HG02840 (cell line): ENCODE measurements at regions not wholly inside any gene's neighbourhood (a gene's known extent, or its start where the extent isn't known, plus 50 kb on each side); places are given as distances from the start of the nearest gene placed in this dataset.
"Not testable (repeated sequence)": the region's sequence is repeated elsewhere in the genome, so short reads cannot be mapped to it uniquely, and the experiment has no call there.

Experiments used
- ATAC-seq: cut with Tn5 transposase; IDR thresholded peaks from one replicate; pipeline ENCODE4 v1.9.1; 2021; ENCODE audit warnings: mild to moderate bottlenecking, moderate library complexity, moderate number of reproducible peaks; ENCODE audit not compliant: unreplicated experiment, low FRiP score

DNA sequence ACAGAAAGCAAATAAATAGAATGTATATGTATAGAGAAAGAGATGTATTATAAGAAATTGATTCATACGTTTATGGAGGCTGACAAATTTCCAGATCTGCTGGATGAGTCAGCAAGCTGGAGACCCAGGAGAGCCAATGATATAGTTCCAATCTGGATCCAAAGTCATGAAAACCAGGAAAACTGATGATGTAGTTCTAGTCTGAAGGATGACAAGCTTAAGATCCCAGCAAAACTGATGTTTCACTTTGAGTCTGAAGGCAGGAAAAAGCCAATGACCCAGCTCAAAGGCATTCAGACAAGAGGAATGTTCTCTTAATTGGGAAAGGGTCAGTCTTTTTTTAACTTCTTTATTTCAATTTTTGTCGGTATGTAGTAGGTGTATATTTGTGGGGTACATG, 102.6 kb downstream of the LHFPL1 start:
- ATAC-seq, result no peak

DNA sequence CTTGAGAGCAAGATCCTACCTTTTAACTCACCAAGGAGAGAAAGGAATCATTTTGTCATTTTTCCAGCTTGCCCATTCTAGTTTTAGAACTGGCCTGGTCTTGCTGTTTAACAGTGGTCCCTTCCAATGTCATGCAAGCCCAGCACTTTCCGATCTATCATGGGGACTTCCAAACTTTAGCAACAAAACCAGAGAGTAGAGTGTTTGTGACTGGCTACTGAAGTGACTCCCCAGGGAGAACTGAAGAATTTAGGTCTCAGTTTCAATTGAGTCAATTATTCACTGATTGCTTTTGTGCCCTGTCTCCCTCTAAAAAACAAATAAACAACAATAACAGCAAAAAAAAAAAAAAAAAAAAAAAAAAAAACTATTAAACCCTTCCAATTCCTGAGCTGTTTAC, 108.3 kb downstream of the LHFPL1 start:
- ATAC-seq, result peak; percentile 62

DNA sequence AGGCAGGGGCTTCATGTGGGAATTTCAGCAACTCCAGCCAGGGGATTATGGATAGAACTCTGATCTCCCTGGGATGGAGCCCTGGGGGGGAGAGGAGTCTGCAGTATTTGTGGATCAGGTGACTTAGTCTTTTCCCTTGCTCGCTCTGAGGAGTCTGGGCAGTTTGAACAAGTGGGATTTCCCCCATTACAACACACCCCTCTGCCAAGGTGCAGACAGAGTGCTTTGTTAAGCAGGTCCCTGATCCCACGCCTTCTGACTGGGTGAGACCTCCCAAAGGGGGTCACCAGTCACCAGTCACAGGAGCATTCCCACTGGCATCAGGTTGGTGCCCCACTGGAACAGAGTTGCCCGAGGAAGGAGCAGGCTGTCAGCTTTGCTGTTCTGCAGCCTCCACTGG, 123.9 kb downstream of the LHFPL1 start:
- no peak for ATAC-seq

DNA sequence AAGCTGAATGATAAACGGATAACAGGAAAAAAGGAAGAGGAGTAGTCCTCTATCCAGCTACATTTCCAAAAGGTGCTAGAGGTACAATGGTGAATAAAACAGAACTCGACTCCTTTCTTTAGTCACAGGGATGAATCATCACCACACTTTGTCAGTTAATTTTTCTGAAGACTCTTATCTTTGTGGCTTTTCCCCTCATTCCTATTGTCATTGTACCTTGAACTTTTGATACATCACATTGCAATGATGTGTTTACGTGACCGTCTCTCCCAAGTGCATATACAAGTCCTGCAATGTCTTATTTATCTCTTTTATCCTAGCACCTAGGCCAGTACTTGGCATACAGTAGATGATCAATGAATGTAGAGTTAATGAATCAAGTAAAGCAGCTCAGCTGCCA, 134.7 kb downstream of the LHFPL1 start:
- ATAC-seq, result no peak

DNA sequence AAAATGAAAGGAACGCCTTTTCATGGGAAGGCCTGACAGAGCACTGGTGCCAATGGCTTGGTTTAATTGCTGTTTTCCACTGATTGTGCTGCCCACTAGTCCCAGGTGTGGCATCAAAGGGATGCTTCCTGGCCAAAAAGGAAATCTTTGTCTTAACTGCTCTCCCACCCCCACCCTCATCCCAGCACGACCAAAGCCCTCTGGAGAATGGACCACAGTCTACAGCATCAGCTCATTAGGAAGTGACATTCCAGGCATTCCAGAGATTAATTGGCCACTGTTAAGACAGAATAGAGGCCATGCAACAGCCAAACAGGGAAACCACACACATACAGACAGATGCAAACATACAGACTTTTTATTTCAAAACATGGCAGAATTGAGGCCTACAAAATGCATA, 143.2 kb downstream of the LHFPL1 start:
- no peak for ATAC-seq

DNA sequence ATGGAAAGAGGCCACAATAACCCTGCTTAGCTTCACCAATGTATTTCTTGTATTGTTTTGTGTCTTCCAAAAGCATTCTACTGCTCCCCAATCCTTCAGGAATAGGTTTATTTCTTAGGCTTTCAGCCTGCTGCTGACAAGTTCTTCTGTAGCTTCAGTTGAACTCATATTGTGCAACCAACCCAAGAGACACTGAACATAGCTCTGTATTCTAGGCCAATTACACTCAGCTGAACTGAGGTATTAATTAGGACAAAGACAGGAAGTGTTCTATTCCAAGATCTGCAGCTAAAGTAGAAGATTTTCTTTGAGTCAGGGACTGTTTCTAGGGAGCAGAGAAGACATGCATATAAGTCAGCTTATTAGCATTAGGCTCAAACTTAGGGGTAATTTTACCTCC, 151.8 kb downstream of the LHFPL1 start:
- ATAC-seq, result no peak

DNA sequence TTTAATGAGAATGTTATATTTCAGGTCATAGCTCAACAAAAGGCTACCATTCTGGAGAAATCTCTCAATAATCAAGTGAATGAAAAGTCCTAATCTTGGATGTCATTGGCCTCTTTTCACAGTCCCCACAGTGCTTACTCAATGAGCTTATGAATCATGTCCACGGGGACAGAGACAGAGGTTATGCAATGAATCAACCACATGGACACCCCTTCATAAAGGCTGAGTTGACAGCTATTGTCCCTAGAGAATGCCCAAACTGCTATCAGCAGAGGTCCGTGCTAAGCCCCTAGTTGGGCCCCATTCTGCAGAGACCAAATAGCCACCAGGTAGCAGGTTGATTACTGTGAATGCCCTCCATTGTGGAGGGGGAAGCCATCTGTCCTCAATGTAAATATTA, 158.1 kb downstream of the LHFPL1 start:
- ATAC-seq, result no peak

DNA sequence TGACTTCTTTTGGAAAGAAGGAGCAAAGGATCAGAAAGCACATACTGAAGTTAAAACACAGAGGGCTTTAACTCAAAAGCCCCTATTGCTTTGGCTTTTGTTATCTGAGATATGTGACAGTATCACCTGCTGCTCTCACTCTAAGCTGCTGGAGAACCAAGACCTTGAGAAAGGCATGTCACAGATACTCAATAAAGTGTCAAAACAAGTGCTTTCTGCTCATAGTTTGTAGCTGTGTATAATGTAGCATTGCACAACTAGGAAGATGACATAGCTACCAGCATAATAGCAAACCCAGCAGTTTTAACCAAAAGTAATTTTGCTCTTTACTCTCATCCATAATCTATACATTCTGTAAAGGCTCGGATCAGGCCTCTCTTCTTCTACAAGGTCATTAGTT, 159.6 kb downstream of the LHFPL1 start:
- no peak for ATAC-seq

DNA sequence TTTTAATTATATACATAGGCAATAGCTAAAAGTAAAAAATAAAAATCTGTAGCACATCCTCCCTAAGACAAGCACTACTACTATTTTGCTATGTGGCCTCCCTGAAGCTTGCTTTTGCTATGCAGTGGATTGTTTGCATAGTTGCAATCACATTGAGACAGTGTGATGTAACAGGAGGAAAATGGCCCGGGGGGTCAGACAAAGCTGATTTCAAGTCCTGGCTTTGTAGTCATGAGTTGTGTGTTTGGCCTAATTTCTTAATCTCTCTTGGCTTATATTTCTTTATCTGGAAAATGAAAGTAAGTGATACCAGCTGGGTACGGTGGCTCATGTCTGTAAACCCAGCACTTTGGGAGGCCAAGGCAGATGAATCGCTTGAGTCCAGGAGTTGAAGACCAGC, 166.6 kb downstream of the LHFPL1 start:
- ATAC-seq, result no peak

DNA sequence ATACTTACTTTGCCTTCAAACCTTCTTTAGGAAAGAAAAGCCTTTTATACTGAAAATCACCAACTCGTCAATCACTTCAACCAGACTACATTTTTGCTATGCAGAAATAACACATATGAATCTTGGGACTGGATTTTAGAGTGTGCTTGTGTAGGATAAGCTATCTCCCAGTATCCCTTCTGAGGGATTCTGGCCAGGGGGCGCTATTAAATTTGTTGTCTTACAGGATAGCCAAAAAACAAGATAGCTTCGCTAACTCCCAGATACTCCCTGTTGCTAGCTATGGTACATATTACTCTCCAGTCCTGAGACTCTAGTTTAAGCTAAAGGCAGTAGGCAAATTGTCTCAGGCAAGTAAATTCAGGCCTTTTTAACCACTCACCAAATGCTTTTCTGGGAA, 167.2 kb downstream of the LHFPL1 start:
- no peak for ATAC-seq

DNA sequence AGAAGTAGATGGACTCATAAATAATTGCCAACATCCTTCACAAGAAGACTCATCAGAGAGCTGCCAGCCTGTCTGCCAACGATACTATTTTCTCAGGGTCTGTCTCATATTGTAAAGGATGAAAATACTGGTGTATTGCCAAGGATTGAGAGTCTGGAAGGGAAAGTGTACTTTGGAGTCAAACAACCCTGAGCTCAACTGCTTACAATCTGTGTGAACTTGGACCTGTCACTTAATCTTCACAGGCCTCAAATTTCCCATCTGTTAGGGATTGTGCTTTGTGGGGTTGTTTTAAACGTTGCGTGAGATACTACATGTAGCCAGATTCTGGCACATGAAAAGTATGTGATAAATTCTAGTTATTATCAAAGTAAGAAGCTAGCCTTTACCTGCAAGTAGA, 169.1 kb downstream of the LHFPL1 start:
- no peak for ATAC-seq

DNA sequence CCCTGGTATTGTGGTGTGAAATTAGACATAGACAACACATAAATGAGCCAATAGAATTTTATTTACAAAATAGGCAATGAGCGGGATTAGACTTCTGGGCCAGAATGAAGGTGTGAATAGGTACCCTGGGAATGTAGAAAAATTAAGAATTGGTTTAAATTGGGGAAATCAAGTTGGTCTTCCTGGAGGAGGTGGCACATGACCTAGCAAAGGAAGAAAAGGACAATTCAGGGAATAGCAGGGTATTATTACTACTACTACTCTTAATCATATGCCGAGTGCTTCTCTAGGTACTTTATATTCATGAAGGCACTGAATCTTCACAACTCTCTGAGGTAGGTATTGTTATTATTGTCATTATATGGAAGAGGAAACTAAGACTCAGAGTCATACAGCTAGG, 202.1 kb downstream of the LHFPL1 start:
- no peak for ATAC-seq

DNA sequence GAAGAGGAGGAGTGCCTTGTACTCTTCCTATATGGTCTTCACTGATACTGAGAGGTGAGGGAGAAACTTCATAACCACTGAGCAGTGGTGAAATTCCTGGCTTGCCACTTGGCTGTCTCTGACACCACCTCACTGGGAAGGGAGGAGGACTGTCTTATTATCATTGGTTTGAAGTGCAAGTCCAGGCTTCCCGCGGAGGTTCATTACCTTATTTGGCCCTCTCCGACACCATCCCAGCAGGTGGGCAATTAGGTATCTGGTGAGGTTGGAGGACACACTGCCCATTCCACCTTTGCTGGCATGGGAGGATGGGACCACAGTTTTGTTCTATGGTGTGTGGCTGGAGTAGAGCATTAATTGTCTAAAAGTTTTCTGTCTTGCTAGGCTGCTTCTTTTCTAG, 206.1 kb downstream of the LHFPL1 start:
- ATAC-seq, result no peak

DNA sequence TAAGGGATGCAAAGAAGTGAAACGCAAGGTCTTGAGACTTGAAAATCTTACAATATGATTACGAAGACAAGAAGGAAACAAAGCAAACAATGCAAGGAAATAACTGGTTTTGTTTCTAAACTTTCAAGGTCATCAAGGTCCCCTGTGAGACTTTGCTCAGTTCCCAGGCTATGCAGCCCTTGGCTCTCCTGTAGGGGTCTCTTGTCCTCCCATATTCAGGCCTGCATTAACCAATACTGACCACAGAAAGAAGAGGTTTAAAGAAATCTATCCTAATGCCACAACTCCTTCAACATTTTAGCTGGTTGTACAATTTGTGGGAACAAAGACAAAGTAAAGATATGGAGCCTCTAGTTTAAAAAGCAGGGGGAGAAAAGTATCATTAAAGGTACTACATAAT, 209.2 kb downstream of the LHFPL1 start:
- no peak for ATAC-seq

DNA sequence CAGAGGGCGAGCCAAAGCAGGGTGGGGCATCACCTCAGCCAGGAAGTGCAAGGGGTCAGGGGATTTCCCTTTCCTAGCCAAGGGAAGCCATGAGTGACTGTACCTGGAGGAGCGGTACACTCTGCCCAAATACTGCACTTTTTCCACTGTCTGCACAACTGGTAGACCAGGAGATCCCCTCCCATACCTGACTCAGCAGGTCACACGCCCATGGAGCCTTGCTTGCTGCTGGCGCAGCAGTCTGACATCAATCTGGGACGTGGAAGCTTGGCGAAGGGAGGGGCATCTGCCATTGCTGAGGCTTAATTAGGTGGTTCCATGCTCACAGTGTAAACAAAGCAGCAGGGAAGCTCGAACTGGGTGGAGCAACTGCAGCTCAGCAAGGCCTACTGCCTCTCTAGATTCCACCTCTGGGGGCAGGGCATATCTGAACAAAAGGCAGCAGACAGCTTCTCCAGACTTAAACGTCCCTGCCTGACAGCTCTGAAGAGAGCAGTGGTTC, 217.7 kb downstream of the LHFPL1 start:
- not testable (repeated sequence) for ATAC-seq

DNA sequence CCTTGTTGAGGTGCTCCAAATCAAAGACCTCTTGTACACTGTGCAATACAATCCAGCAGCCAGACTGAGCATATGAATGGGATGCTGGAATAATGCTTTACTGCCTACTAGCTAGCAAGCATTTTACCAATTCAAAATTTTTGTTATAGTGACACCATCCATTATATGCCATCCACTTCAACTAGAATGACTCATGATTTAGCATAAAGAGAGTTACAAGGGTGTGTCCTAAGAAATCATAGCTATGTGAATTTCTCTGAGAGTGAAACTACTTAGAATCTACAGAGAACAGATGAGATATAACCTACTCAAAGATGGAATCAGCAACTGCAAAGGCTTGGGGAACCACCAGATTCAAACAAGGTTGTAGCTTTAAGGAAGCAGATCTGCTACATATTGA, 221.9 kb downstream of the LHFPL1 start:
- no peak for ATAC-seq

DNA sequence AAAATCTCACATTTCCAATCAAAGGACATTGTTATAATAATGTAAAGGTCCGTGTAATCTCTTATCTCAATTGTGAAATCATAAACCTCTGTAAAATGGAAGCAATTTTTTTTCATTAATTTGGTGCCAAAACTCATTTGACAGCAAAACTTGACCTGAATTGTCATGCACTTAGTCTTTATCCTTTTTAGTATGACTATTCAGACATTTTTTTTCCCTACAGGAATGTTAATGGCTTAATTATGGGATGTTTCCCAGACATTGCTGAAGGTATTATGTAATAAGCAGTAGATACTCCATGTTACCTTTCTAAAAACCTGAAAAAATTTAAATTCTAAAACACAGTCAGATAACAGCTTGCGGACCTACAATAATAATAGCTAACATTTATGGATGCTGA, 228.9 kb downstream of the LHFPL1 start:
- no peak for ATAC-seq

DNA sequence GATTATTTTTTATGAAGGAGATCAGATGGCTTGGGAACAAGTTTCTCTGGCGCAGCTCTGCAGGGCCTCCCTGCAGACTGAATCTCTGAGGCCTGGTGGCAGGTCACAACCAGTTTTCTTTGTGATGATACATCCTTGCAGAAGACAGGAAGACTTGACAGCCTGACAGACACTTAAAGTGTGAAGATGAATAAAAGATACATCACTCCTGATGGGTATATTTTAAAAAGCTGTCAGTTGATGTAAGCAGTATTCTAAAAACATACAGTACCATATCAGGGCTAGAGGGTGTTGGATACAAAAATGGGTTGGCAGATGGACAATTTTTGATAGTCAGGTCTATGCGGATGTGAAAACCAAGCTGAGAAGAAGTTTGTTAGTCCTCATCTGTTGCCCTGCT, 239.5 kb downstream of the LHFPL1 start:
- no peak for ATAC-seq

DNA sequence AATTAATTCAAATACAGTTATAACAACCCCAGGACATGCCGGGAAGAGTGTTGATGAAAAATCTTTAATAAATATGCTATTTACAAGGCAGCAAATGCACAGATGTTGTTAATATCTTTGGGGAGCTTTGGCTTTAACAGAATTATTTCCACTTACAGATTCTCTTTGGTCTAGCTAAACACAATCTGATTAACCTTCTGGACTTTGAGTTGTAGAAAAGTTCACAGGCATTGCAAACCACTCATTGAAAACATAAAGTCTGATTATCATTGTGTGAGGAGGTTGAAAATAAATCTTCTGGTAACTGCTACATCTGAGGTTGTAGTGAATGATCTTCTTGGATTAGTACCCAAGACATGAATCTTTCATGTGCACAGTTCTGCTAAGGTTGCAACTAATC, 255.6 kb downstream of the LHFPL1 start:
- ATAC-seq, result no peak

DNA sequence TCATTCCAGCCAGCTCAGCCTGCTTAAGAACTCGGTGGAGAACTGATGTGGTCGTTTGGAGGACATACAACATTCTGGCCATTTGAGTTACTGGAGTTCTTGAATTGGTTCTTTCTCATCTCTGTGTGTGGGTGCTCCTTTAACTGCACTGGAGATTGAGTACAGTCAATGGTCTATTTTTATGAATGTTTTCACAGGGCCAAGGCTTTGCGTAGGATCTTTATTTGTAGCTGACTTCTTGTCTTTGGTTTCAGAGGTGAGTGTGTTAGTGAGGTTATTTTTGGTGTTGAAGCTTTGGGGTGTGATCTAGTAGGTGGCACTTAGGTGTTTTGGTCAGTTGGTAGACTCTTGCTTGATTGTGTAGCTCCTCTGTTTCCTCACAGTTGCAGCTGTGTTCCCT, 288.4 kb downstream of the LHFPL1 start:
- no peak for ATAC-seq

DNA sequence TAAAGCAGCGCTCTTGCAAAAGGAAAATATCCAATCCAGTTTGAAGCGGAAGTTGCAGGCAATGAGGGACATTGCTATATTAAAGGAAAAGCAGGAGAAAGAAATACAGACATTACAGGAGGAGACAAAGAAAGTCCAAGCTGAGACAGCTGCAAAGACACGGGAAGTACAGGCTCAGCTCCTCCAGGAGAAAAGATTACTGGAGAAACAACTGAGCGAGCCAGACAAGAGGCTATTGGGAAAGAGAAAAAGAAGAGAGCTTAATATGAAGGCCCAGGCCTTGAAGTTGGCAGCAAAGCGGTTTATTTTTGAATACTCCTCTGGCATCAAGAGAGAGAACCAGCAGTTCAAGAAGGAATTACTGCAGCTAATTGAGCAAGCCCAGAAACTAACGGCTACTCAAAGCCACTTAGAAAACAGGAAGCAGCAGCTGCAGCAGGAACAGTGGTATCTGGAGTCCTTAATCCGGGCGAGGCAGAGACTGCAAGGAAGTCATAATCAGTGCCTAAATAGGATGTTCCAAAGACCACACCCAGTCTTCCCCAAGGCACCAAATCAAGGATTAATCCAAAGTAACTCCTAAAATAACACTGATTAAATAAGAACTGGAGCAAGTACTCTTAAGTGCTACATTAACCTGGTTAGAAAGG, 298.0 kb downstream of the LHFPL1 start:
- not testable (repeated sequence) for ATAC-seq

DNA sequence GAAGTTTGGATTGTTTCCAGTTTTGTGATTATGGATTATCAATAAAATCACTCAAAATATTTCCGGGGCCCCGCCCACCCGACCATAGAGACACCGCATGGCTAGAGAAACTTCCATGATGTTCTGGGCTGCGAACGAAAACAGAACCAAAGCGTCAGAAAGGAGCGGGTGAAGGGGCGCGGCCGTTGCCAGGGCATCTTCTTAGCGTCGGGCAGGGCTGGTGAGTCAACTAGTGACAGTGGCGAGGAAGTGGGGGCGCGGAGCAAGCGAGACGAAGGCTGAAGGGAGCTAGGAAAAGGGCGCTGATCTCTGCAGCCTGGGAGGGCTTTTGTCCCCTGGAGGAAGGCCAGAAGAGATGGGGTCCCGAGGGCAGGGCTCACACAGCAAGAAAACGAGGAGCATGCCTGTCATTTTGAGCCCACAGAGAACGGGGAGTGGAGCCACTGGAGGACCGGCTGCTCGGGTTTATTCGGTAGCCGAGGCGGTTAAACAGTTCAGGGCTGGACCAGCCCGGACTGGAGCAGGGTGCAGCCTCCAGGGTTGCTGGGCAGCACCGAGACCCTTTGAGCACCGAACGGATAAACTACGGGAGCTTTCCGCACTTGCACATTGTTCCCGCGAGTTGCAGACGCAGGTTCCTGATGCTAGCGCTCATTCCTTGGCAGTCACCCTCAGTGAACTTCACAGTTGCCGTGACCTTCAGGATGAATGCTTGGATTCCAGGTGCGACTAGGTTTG, 298.1 kb upstream of the TRPC5 start:
- no peak for ATAC-seq
